ENCODE measurements at regions not wholly inside any gene's neighbourhood (a gene's known extent, or its start where the extent isn't known, plus 50 kb on each side); places are given as distances from the start of the nearest gene placed in this dataset.
A peak's percentile ranks its signal among the peaks of the same experiment; 100 is the strongest.

- no peaks in the 10 kb centered on the region for H3K9me3 ChIP-seq (ENCODE audit: control insufficient read depth, insufficient read depth, low read length)
- H3K36me3 ChIP-seq (ENCODE audit: control insufficient read depth, insufficient read depth, low read length), result no peaks in the 10 kb centered on the region
- H2AK5ac ChIP-seq (ENCODE audit: low read depth, low read length), result no peak overlapping the region
- intact Hi-C loops (cut with micrococcal nuclease) (no loop called here), dilution Hi-C loops (cut with HindIII; ENCODE audit: low sequenced_read_pairs, unreplicated experiment) (no loop called here), in situ Hi-C loops (cut with MboI; ENCODE audit: low sequenced_read_pairs) (no loop called here)
- no peak overlapping the region for H4K8ac ChIP-seq (ENCODE audit: low read depth in 2 of 2, low read length in 2 of 2)
- no CpG with 5 or more reads among the region's 6 CpGs for WGBS, 2 experiments (ENCODE audit: extremely low coverage in 2 of 2, insufficient read length in 1 of 2)
- H3K27me3 ChIP-seq (ENCODE audit: control insufficient read depth, insufficient read depth, low read length), result no peaks in the 10 kb centered on the region
- H3K79me1 ChIP-seq (ENCODE audit: low read depth in 1 of 2, low read length in 2 of 2), result no peaks in the 10 kb centered on the region
- no peak overlapping the region for H2BK120ac ChIP-seq (ENCODE audit: low read depth, low read length)
- no peak overlapping the region for H2BK5ac ChIP-seq (ENCODE audit: low read depth, low read length, poor library complexity, severe bottlenecking)
- H3K4me1 ChIP-seq (ENCODE audit: control insufficient read depth, insufficient read depth, low read length), result no peaks in the 10 kb centered on the region
- no peak overlapping the region for H3K23ac ChIP-seq (ENCODE audit: low read depth, low read length)
- no peak overlapping the region for H3K4me3 ChIP-seq (ENCODE audit: insufficient read depth, low read depth, low read length)
- no peak overlapping the region for H4K91ac ChIP-seq (ENCODE audit: insufficient read depth, low read depth, low read length)
- H2AFZ ChIP-seq (replicated peaks; ENCODE audit: low read length, poor library complexity), result no peak overlapping the region
- H3K18ac ChIP-seq (ENCODE audit: low read depth, low read length), result no peak overlapping the region
- H3K4ac ChIP-seq (ENCODE audit: low read depth, low read length), result no peak overlapping the region
- no peak overlapping the region for H3K14ac ChIP-seq (replicated peaks; ENCODE audit: low read depth, low read length)
- H3K4me2 ChIP-seq (ENCODE audit: low read depth, low read length), result no peak overlapping the region
- no peak overlapping the region for H4K5ac ChIP-seq (ENCODE audit: low read depth, low read length)
- no peak overlapping the region for H2BK20ac ChIP-seq (ENCODE audit: low read depth, low read length)
- no peak overlapping the region for H2BK15ac ChIP-seq (ENCODE audit: low read depth, low read length)
- ChIA-PET POLR2A (ENCODE audit: unreplicated experiment) (no interaction called here), CTCF (no interaction called here)
- H2AK9ac ChIP-seq (replicated peaks; ENCODE audit: low read depth, low read length, poor library complexity), result no peak overlapping the region
- BruUV-seq (replicated peaks), result no TSS peak
- no peaks in the 10 kb centered on the region for H4K20me1 ChIP-seq (ENCODE audit: insufficient read depth, low read length)
- H3K9me1 ChIP-seq (ENCODE audit: insufficient read depth, low read length), result no peaks in the 10 kb centered on the region
- no peak overlapping the region for H3K27ac ChIP-seq (ENCODE audit: insufficient read depth, low read length)
- H3K9ac ChIP-seq (ENCODE audit: low read depth, low read length), result no peak overlapping the region
- H3K56ac ChIP-seq (ENCODE audit: extremely low read depth, insufficient read depth, low read length), result no peak overlapping the region
- no peak for TF ChIP-seq RAD21 (IDR thresholded peaks at IDR 0.05; ENCODE audit: low read length)
- TF ChIP-seq BHLHE40 (IDR thresholded peaks at IDR 0.05; ENCODE audit: low read depth, low read length), result no peak
- TF ChIP-seq NFE2L2 (IDR thresholded peaks at IDR 0.05; ENCODE audit: low read depth, low read length), result peak; percentile 18; the same call in 1 of the 2 replicates
- no peak for TF ChIP-seq CTCF (conservative IDR thresholded peaks at IDR 0.05; ENCODE audit: low read depth, low read length)
- no peak for ATAC-seq (ENCODE audit: low read depth)
- DNase-seq, result no peak
Observed at GRCh38 chr5:105593011-105593760, 2030.6 kb upstream of the NUDT12 start.

Data from IMR-90 (cell line).